Parathyroid adenoma (tissue), 2 donors: ENCODE measurements at regions not wholly inside any gene's neighbourhood (a gene's known extent, or its start where the extent isn't known, plus 50 kb on each side); places are given as distances from the start of the nearest gene placed in this dataset.
"Not testable (repeated sequence)": the region's sequence is repeated elsewhere in the genome, so short reads cannot be mapped to it uniquely, and the experiment has no call there.

Experiments
- H2AFZ ChIP-seq: fragments of 300-600 bp; sonication (generic); one replicate; pipeline ENCODE4 v1.7.0; 2017; ENCODE audit warnings: antibody characterized with exemption, mild to moderate bottlenecking
- H3K27ac ChIP-seq: fragments of 300-600 bp; sonication (generic); one replicate; pipeline ENCODE4 v1.7.0; 2017
- H3K27me3 ChIP-seq: fragments of 300-600 bp; sonication (generic); one replicate; pipeline ENCODE4 v1.7.0; 2017; ENCODE audit warnings: low read length; ENCODE audit not compliant: control insufficient read depth, insufficient read depth
- H3K36me3 ChIP-seq: fragments of 300-600 bp; sonication (generic); one replicate; pipeline ENCODE4 v1.7.0; 2017; ENCODE audit warnings: low read length; ENCODE audit not compliant: control insufficient read depth, insufficient read depth
- H3K4me1 ChIP-seq: fragments of 300-600 bp; sonication (generic); one replicate; pipeline ENCODE4 v1.7.0; 2017; ENCODE audit warnings: control low read depth
- H3K4me2 ChIP-seq: fragments of 300-600 bp; sonication (generic); one replicate; pipeline ENCODE4 v1.7.0; 2017; ENCODE audit warnings: low read length
- H3K4me3 ChIP-seq: fragments of 300-600 bp; sonication (generic); one replicate; pipeline ENCODE4 v1.7.0; 2017; ENCODE audit warnings: low read depth, low read length
- H3K79me2 ChIP-seq: fragments of 300-600 bp; sonication (generic); one replicate; pipeline ENCODE4 v1.7.0; 2017; ENCODE audit warnings: control low read depth
- H3K9ac ChIP-seq: fragments of 300-600 bp; sonication (generic); one replicate; pipeline ENCODE4 v1.7.0; 2017; ENCODE audit warnings: mild to moderate bottlenecking
- H3K9me3 ChIP-seq: fragments of 300-600 bp; sonication (generic); one replicate; pipeline ENCODE4 v1.7.0; 2017; ENCODE audit warnings: low read length; ENCODE audit not compliant: control insufficient read depth
- CTCF ChIP-seq: fragments of 300-600 bp; sonication (generic); IDR thresholded peaks from one replicate; pipeline ENCODE4 v1.7.0; 2017; ENCODE audit warnings: antibody characterized with exemption, mild to moderate bottlenecking
- donor health status: primary hyperparathyroidism.

DNA sequence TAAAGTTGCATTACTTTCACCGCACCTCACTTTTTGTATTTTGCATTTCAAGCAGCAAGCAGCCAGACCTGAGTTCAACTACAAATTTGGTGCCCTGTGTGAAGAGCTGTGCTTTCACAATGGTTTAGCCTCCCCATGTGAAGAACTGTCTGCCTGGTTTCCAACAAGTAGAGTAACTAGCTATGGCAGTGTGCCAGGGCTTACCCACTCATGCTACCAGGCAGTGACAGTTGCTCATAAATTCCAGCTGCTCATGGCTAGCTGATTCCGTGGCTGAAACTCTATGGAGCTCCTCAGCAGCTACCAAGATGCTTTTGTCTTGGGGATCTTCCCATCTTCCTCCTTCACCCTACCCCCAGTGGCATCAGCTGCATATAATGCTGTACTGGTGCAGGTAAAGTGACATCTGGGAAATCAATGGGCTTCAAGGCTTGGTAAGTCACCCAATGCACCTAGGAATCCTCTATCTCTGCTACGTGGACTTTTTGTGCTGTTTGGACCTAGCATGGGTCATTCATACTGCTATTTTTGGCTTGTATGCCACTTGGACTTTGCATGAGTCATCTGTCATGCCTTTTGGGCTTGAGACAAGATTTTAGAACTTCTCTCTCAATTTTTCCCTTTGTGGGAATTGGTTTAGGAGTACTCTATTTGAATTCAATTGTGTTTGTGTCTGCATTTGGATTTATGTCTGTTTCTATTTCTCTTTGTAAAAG lies 176.5 kb upstream of the GJE1 start:
- H3K4me1 ChIP-seq, result no peaks in the 10 kb centered on the region
- no peaks in the 10 kb centered on the region for H3K36me3 ChIP-seq
- no peaks in the 10 kb centered on the region for H3K9me3 ChIP-seq
- no peak for TF ChIP-seq CTCF
- no peak overlapping the region for H3K4me2 ChIP-seq
- no peak overlapping the region for H3K4me3 ChIP-seq
- H3K27me3 ChIP-seq, result no peaks in the 10 kb centered on the region
- H3K79me2 ChIP-seq, result no peaks in the 10 kb centered on the region
- no peak overlapping the region for H3K9ac ChIP-seq
- no peak overlapping the region for H2AFZ ChIP-seq
- H3K27ac ChIP-seq, result no peak overlapping the region

DNA sequence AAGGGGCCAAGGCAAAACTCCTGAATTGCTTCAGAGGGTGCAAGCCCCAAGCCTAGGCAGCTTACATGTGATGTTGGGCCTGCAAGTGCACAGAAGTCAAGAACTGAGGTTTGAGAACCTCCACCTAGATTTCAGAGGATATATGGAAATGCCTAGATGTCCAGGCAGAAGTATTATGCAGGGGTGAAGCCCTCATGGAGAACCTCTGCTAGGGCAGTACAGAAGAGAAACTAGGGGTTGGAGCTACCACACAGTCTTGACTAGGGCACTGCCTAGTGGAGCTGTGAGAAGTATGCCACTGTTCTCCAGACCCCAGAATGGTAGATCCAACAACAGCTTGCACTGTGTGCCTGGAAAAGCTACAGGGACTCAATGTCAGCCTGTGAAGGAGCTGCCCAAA lies 179.7 kb upstream of the GJE1 start:
- Histone ChIP-seq H3K27me3 (no peaks in the 10 kb centered on the region), H3K4me2 (no peak overlapping the region), H3K9me3 (no peaks in the 10 kb centered on the region), H3K4me3 (no peak overlapping the region), H3K4me1 (no peaks in the 10 kb centered on the region), H3K36me3 (no peaks in the 10 kb centered on the region), H3K27ac (no peak overlapping the region), H3K79me2 (no peaks in the 10 kb centered on the region), H2AFZ (no peak overlapping the region), H3K9ac (no peak overlapping the region)
- TF ChIP-seq CTCF, result no peak

DNA sequence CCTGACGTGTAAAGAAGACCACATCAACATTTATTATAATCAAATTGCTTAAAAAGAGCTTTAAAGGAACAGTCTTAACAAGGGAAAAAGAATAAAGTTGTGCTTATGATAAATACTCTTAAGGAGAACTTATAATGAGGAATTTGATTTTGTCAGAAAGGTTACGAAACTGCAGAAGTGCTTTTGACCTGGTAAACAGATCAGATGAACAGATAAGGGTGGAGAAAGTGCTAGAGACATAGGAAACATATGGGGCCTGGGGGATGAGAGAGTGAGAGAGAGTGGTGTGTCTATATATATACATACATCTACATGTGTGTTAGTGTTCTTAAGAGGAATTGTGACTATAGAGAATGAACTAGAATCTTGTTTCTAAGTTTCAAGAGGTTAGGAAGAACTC lies 186.2 kb upstream of the GJE1 start:
- Histone ChIP-seq H3K27ac (no peak overlapping the region), H3K9ac (no peak overlapping the region), H3K4me2 (no peak overlapping the region), H3K79me2 (no peaks in the 10 kb centered on the region), H3K4me1 (no peaks in the 10 kb centered on the region), H2AFZ (no peak overlapping the region), H3K36me3 (no peaks in the 10 kb centered on the region), H3K4me3 (no peak overlapping the region), H3K27me3 (no peaks in the 10 kb centered on the region), H3K9me3 (no peaks in the 10 kb centered on the region)
- no peak for TF ChIP-seq CTCF

GRCh38 chr6:141938664-141939063 lies 194.1 kb upstream of the GJE1 start:
- H3K9me3 ChIP-seq, result no peaks in the 10 kb centered on the region
- no peaks in the 10 kb centered on the region for H3K4me1 ChIP-seq
- no peak overlapping the region for H3K4me2 ChIP-seq
- no peak overlapping the region for H3K4me3 ChIP-seq
- H2AFZ ChIP-seq, result no peak overlapping the region
- no peaks in the 10 kb centered on the region for H3K79me2 ChIP-seq
- no peak overlapping the region for H3K27ac ChIP-seq
- TF ChIP-seq CTCF, result no peak
- no peak overlapping the region for H3K9ac ChIP-seq
- no peaks in the 10 kb centered on the region for H3K27me3 ChIP-seq
- H3K36me3 ChIP-seq, result no peaks in the 10 kb centered on the region

- no peaks in the 10 kb centered on the region for H3K36me3 ChIP-seq
- no peak overlapping the region for H3K4me2 ChIP-seq
- no peak for TF ChIP-seq CTCF
- no peaks in the 10 kb centered on the region for H3K9me3 ChIP-seq
- no peaks in the 10 kb centered on the region for H3K27me3 ChIP-seq
- H3K27ac ChIP-seq, result no peak overlapping the region
- no peaks in the 10 kb centered on the region for H3K79me2 ChIP-seq
- H2AFZ ChIP-seq, result no peak overlapping the region
- H3K4me3 ChIP-seq, result no peak overlapping the region
- H3K4me1 ChIP-seq, result no peaks in the 10 kb centered on the region
- no peak overlapping the region for H3K9ac ChIP-seq
Observed at GRCh38 chr6:141932685-141933084, 200.0 kb upstream of the GJE1 start.

DNA sequence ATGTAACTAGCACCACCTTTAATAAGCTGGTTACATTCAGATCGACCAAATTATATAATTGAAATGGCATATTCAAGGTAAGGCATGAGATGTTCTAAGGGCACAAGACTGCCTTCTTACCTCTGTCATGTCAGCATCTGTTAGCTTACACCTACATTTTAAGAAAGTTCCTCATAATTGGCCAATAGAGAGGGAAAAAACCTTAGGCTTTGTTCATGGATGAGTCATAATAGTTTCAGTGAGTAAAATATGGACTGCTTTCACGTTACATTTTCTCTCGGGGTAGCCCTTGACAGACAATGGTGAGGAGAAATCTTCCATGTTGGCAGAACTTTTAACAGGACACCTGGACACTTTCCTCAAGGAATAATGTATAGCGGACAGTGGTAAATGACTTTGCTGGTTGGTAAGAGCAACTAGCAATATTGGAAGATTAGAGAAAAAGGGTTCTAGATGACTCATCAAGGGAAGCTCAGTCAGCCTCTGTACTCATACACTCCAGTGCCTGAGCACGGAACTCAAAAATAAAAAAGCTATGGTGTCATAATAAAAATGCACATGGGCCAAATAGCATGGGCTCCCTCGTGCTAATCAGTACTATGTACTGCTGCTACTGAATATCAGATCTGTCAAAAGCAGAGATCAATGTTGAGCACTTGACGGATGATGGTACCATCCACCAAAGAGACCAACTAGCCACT lies 206.4 kb upstream of the GJE1 start:
- not testable (repeated sequence) for H3K4me2 ChIP-seq, H3K4me1 ChIP-seq, H3K79me2 ChIP-seq, H3K27ac ChIP-seq, H2AFZ ChIP-seq, H3K4me3 ChIP-seq, H3K27me3 ChIP-seq, H3K9me3 ChIP-seq, H3K9ac ChIP-seq, H3K36me3 ChIP-seq
